GM23338 (cell line): ENCODE measurements at regions not wholly inside any gene's neighbourhood (a gene's known extent, or its start where the extent isn't known, plus 50 kb on each side); places are given as distances from the start of the nearest gene placed in this dataset.

Experiments
- ATAC-seq: fragments of 200-7000 bp; cut with Tn5 transposase; 3 replicates; pipeline ENCODE4 v1.9.1; 2020
- DNase-seq: peaks from one replicate; pipeline ENCODE4 v3.0.0-alpha.2; 2015; ENCODE audit warnings: low spot score
- H2AFZ ChIP-seq: fragments of 200-600 bp; sonication (generic); 2 replicates; pipeline ENCODE4 v1.8.0; 2016; ENCODE audit warnings: antibody characterized with exemption, mild to moderate bottlenecking, moderate library complexity
- H3F3A ChIP-seq: fragments of 200-600 bp; sonication (generic); replicated peaks from 2 replicates; pipeline ENCODE4 v1.8.0; 2017; ENCODE audit warnings: antibody characterized with exemption, mixed run types, low read depth
- H3K27ac ChIP-seq: fragments of 200-600 bp; sonication (generic); 2 replicates; pipeline ENCODE4 v1.6.1; 2016; ENCODE audit warnings: low read depth
- H3K27me3 ChIP-seq: fragments of 200-600 bp; sonication (generic); 2 replicates; pipeline ENCODE4 v1.8.0; 2016; ENCODE audit warnings: mild to moderate bottlenecking, mixed run types, moderate library complexity; ENCODE audit not compliant: insufficient read depth
- H3K36me3 ChIP-seq: fragments of 200-600 bp; sonication (generic); 2 replicates; pipeline ENCODE4 v1.8.0; 2016; ENCODE audit warnings: mild to moderate bottlenecking; ENCODE audit not compliant: insufficient read depth
- H3K4me1 ChIP-seq: fragments of 200-600 bp; sonication (generic); 2 replicates; pipeline ENCODE4 v1.8.0; 2016; ENCODE audit warnings: mild to moderate bottlenecking, moderate library complexity; ENCODE audit not compliant: insufficient read depth
- H3K4me2 ChIP-seq: fragments of 200-600 bp; sonication (generic); 2 replicates; pipeline ENCODE4 v1.7.1; 2017; ENCODE audit warnings: mixed run types
- H3K4me3 ChIP-seq: fragments of 200-600 bp; sonication (generic); 2 replicates; pipeline ENCODE4 v1.6.1; 2016; ENCODE audit warnings: mixed run types
- H3K79me2 ChIP-seq: fragments of 200-600 bp; sonication (generic); replicated peaks from 2 replicates; pipeline ENCODE4 v1.8.0; 2017; ENCODE audit warnings: mild to moderate bottlenecking; ENCODE audit not compliant: insufficient read depth
- H3K9me2 ChIP-seq: fragments of 200-600 bp; sonication (generic); 2 replicates; pipeline ENCODE4 v1.8.0; 2017; ENCODE audit not compliant: insufficient read depth
- H4K20me1 ChIP-seq: fragments of 200-600 bp; sonication (generic); replicated peaks from 2 replicates; pipeline ENCODE4 v1.8.0; 2017; ENCODE audit warnings: mild to moderate bottlenecking; ENCODE audit not compliant: insufficient read depth
- H3K27ac Mint-ChIP-seq: 2 replicates; pipeline ENCODE4 v1.8.0; 2020; ENCODE audit warnings: inconsistent platforms, mild to moderate bottlenecking, moderate library complexity, mixed read lengths
- H3K27me3 Mint-ChIP-seq: 3 replicates; pipeline ENCODE4 v1.8.0; 2022; ENCODE audit warnings: low read depth, mild to moderate bottlenecking, moderate library complexity, mixed read lengths, inconsistent platforms; ENCODE audit not compliant: insufficient read depth, poor library complexity
- H3K36me3 Mint-ChIP-seq: 3 replicates; pipeline ENCODE4 v1.8.0; 2021; ENCODE audit warnings: low read depth, mild to moderate bottlenecking, inconsistent platforms, moderate library complexity, mixed read lengths
- H3K4me1 Mint-ChIP-seq: 3 replicates; pipeline ENCODE4 v1.8.0; 2020; ENCODE audit warnings: mild to moderate bottlenecking, inconsistent platforms, mixed read lengths
- H3K4me3 Mint-ChIP-seq: 3 replicates; pipeline ENCODE4 v1.8.0; 2021; ENCODE audit warnings: moderate library complexity, mild to moderate bottlenecking, inconsistent platforms, mixed read lengths
- H3K9me3 Mint-ChIP-seq: 3 replicates; pipeline ENCODE4 v1.8.0; 2020; ENCODE audit warnings: moderate library complexity, mild to moderate bottlenecking, inconsistent platforms, mixed read lengths
- CREB1 ChIP-seq: fragments of 250-450 bp; sonication (Bioruptor Pico); IDR thresholded peaks from 2 replicates; pipeline ENCODE4 v1.5.0; 2020; ENCODE audit warnings: low read depth, mild to moderate bottlenecking, moderate library complexity
- EZH2phosphoT487 ChIP-seq: fragments of 200-600 bp; sonication (generic); IDR thresholded peaks from one replicate; pipeline ENCODE4 v1.8.1; 2018; ENCODE audit warnings: antibody characterized with exemption; ENCODE audit not compliant: unreplicated experiment
- JUNB ChIP-seq: IDR thresholded peaks from one replicate; pipeline ENCODE4 v1.6.1; 2016; ENCODE audit warnings: antibody characterized with exemption; ENCODE audit not compliant: unreplicated experiment
- POLR2AphosphoS5 ChIP-seq: IDR thresholded peaks from 2 replicates; pipeline ENCODE4 v1.6.1; 2016; ENCODE audit warnings: antibody characterized with exemption, low read depth
- STAT1 ChIP-seq: IDR thresholded peaks from one replicate; pipeline ENCODE4 v1.6.1; 2016; ENCODE audit warnings: antibody characterized with exemption; ENCODE audit not compliant: unreplicated experiment
- ZNF114 ChIP-seq: fragments of 250-450 bp; sonication (Bioruptor Pico); IDR thresholded peaks from 2 replicates; pipeline ENCODE4 v1.5.0; 2020; ENCODE audit warnings: mild to moderate bottlenecking, moderate library complexity
- ZNF331 ChIP-seq: fragments of 250-450 bp; sonication (Bioruptor Pico); IDR thresholded peaks from 2 replicates; pipeline ENCODE4 v1.5.0; 2020; ENCODE audit warnings: low read depth, mild to moderate bottlenecking, moderate library complexity
- TF ChIP-seq, protein P1 (sequence below): IDR thresholded peaks from one replicate; pipeline ENCODE4 v1.6.1; 2018; ENCODE audit warnings: antibody characterized with exemption; ENCODE audit not compliant: unreplicated experiment
- TF ChIP-seq, protein P2 (sequence below), 2 experiments: fragments of 200-600 bp in 1 of 2; sonication (generic) in 1 of 2; conservative IDR thresholded peaks; 2 replicates each; pipeline versions ENCODE4 v1.5.1 to v1.6.1; 2016 to 2017; ENCODE audit warnings: antibody characterized with exemption in 2 of 2, low read depth in 2 of 2, mild to moderate bottlenecking in 2 of 2, moderate library complexity in 1 of 2
- TF ChIP-seq, protein P3 (sequence below): IDR thresholded peaks from 2 replicates; pipeline ENCODE4 v1.6.1; 2016; ENCODE audit warnings: antibody characterized with exemption

DNA sequence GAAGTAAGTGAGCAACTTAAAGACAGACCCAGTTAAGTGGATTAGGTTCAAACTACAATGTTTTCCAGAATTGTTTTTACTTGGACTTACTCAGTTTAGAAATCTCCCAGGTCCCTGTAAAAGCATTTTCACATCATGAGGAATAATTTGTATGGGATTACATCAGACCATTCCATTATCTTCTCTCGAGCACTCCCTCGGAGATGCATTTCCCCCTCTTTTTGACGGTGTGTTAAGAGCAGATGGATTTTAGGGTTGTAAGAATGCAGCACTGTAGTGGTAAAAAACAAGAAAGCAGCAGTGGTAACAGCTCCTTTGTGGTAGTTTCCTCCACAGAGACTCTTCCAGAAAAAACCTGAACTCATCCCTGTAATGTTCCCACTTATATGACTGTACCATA, 488.4 kb downstream of the BCAT1 start (continued):
- TF ChIP-seq, protein P1, sequence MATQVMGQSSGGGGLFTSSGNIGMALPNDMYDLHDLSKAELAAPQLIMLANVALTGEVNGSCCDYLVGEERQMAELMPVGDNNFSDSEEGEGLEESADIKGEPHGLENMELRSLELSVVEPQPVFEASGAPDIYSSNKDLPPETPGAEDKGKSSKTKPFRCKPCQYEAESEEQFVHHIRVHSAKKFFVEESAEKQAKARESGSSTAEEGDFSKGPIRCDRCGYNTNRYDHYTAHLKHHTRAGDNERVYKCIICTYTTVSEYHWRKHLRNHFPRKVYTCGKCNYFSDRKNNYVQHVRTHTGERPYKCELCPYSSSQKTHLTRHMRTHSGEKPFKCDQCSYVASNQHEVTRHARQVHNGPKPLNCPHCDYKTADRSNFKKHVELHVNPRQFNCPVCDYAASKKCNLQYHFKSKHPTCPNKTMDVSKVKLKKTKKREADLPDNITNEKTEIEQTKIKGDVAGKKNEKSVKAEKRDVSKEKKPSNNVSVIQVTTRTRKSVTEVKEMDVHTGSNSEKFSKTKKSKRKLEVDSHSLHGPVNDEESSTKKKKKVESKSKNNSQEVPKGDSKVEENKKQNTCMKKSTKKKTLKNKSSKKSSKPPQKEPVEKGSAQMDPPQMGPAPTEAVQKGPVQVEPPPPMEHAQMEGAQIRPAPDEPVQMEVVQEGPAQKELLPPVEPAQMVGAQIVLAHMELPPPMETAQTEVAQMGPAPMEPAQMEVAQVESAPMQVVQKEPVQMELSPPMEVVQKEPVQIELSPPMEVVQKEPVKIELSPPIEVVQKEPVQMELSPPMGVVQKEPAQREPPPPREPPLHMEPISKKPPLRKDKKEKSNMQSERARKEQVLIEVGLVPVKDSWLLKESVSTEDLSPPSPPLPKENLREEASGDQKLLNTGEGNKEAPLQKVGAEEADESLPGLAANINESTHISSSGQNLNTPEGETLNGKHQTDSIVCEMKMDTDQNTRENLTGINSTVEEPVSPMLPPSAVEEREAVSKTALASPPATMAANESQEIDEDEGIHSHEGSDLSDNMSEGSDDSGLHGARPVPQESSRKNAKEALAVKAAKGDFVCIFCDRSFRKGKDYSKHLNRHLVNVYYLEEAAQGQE: no peak
- TF ChIP-seq JUNB (no peak), CREB1 (no peak), EZH2phosphoT487 (no peak), ZNF331 (CRISPR knock-in tag) (no peak)
- TF ChIP-seq, protein P2, sequence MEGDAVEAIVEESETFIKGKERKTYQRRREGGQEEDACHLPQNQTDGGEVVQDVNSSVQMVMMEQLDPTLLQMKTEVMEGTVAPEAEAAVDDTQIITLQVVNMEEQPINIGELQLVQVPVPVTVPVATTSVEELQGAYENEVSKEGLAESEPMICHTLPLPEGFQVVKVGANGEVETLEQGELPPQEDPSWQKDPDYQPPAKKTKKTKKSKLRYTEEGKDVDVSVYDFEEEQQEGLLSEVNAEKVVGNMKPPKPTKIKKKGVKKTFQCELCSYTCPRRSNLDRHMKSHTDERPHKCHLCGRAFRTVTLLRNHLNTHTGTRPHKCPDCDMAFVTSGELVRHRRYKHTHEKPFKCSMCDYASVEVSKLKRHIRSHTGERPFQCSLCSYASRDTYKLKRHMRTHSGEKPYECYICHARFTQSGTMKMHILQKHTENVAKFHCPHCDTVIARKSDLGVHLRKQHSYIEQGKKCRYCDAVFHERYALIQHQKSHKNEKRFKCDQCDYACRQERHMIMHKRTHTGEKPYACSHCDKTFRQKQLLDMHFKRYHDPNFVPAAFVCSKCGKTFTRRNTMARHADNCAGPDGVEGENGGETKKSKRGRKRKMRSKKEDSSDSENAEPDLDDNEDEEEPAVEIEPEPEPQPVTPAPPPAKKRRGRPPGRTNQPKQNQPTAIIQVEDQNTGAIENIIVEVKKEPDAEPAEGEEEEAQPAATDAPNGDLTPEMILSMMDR (conservative IDR thresholded peaks at IDR 0.05; ENCODE audit: low read depth in 2 of 2): no peak
- TF ChIP-seq, protein P3, sequence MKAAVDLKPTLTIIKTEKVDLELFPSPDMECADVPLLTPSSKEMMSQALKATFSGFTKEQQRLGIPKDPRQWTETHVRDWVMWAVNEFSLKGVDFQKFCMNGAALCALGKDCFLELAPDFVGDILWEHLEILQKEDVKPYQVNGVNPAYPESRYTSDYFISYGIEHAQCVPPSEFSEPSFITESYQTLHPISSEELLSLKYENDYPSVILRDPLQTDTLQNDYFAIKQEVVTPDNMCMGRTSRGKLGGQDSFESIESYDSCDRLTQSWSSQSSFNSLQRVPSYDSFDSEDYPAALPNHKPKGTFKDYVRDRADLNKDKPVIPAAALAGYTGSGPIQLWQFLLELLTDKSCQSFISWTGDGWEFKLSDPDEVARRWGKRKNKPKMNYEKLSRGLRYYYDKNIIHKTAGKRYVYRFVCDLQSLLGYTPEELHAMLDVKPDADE: no peak

DNA sequence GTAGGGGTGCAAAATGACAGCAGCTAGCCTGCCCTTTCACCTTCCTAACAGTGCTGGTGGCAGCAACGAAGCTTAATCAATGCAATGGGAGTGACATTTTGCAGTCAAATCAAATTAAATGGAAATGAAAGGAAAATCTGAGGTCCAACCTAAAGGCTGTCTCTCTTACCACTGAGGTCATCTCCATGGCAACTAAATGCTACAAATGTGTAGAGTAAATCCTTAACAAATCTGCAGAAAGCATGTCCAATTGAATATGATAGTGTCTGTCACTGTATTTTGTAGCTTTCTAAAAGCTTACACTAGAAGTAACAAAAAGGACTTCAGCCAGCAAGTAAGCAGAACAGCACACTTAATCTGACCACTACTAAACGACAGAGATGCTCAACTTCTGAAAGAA, 488.8 kb downstream of the BCAT1 start:
- no peaks in the 10 kb centered on the region for H3K36me3 Mint-ChIP-seq
- no peaks in the 10 kb centered on the region for H3K27me3 Mint-ChIP-seq
- Histone ChIP-seq H3K4me2 (no peak overlapping the region), H3K27ac (no peak overlapping the region), H3K4me1 (0 out of 2 replicates have a peak, but pooled peaks cover 5% of the 10 kb centered on the region), H3K79me2 (no peaks in the 10 kb centered on the region), H2AFZ (no peak overlapping the region), H4K20me1 (no peaks in the 10 kb centered on the region), H3K9me2 (no peaks in the 10 kb centered on the region), H3K36me3 (no peaks in the 10 kb centered on the region), H3F3A (no peaks in the 10 kb centered on the region), H3K4me3 (no peak overlapping the region), H3K27me3 (no peaks in the 10 kb centered on the region)
- peaks cover 16% of the 10 kb centered on the region for H3K4me1 Mint-ChIP-seq
- ATAC-seq (no peak), DNase-seq (no peak)
- H3K27ac Mint-ChIP-seq: no peak overlapping the region
- H3K4me3 Mint-ChIP-seq: no peak overlapping the region
- H3K9me3 Mint-ChIP-seq: no peaks in the 10 kb centered on the region
- TF ChIP-seq, protein P2 (conservative IDR thresholded peaks at IDR 0.05; ENCODE audit: low read depth in 2 of 2): no peak
- TF ChIP-seq EZH2phosphoT487 (no peak), ZNF114 (no peak), ZNF331 (CRISPR knock-in tag) (no peak), STAT1 (no peak), POLR2AphosphoS5 (no peak), CREB1 (no peak), JUNB (no peak)
- TF ChIP-seq, protein P1: no peak
- TF ChIP-seq, protein P3: no peak
